Retinal pigment epithelial cell (primary cell): ENCODE measurements at regions not wholly inside any gene's neighbourhood (a gene's known extent, or its start where the extent isn't known, plus 50 kb on each side); places are given as distances from the start of the nearest gene placed in this dataset.

Experiments
- DNase-seq: peaks from one replicate; pipeline ENCODE4 v3.0.0-alpha.2; 2010; ENCODE audit warnings: low read depth
- H3K4me3 ChIP-seq: 2 replicates; pipeline ENCODE4 v1.5.1; 2011; ENCODE audit warnings: mild to moderate bottlenecking, low read length, control low read depth, moderate library complexity
- TF ChIP-seq, protein P1 (sequence below): conservative IDR thresholded peaks from 2 replicates; pipeline ENCODE4 v1.5.1; 2011; ENCODE audit warnings: low read depth, low read length, control low read depth, inconsistent platforms

DNA sequence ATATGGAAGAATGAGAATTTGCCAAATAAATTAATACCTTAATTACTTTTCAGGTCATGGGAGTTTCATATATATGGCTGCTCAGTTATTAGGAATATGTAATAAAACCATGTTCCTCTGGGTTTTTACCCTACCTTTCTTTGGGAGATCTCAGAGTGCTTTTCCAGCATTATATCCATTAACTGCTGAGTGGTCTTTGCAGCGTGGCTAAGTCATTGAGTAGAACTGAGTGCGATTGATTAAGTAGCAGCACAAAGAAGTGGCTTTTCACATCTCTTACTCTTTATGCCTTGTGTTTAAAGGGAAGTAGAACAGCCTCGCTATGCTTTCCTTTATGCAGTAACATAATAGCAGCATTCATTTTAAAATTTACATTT, 340.1 kb downstream of the SNAPC1 start:
- DNase-seq = no peak
- H3K4me3 ChIP-seq = no peak overlapping the region
- TF ChIP-seq, protein P1, sequence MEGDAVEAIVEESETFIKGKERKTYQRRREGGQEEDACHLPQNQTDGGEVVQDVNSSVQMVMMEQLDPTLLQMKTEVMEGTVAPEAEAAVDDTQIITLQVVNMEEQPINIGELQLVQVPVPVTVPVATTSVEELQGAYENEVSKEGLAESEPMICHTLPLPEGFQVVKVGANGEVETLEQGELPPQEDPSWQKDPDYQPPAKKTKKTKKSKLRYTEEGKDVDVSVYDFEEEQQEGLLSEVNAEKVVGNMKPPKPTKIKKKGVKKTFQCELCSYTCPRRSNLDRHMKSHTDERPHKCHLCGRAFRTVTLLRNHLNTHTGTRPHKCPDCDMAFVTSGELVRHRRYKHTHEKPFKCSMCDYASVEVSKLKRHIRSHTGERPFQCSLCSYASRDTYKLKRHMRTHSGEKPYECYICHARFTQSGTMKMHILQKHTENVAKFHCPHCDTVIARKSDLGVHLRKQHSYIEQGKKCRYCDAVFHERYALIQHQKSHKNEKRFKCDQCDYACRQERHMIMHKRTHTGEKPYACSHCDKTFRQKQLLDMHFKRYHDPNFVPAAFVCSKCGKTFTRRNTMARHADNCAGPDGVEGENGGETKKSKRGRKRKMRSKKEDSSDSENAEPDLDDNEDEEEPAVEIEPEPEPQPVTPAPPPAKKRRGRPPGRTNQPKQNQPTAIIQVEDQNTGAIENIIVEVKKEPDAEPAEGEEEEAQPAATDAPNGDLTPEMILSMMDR = no peak

DNA sequence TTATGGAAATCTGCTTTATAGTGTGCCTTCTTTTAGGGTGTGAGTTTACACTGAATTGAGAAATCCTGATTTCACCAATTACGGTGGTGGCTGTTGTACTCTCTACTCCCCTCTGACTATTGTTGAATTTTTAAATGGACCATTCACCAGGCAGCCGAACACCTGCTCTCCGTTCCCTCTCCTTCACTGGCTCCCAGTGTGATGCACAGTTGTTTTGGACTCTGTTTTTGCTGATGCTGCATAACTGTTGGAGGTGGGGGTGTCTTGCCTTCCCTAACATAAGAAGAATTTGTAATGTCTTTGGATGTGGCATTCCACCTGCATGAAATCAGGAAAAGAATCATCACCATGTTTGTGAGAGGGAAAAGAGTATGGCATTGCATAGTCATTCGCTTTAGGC, 341.2 kb downstream of the SNAPC1 start:
- TF ChIP-seq, protein P1 = no peak
- no peak for DNase-seq
- no peak overlapping the region for H3K4me3 ChIP-seq

DNA sequence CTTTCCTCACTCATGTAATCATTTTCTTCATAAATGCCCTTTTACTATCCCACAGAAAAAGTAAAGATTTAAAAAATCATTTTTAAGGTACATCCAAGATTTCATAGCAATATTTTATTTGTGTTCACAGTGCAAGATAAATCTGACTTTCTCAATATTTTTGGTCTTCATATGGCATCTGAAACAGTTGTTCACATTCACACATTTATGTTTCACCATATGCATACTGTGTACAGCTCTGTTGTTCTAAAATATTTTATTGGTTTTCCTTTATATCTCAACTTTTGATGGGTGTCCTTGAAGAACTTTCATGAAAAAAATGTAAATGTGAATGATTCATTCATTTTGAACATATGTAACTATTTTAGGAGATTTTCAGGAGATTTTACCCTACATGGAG, 348.7 kb downstream of the SNAPC1 start:
- no peak for DNase-seq
- TF ChIP-seq, protein P1 = no peak
- no peak overlapping the region for H3K4me3 ChIP-seq

DNA sequence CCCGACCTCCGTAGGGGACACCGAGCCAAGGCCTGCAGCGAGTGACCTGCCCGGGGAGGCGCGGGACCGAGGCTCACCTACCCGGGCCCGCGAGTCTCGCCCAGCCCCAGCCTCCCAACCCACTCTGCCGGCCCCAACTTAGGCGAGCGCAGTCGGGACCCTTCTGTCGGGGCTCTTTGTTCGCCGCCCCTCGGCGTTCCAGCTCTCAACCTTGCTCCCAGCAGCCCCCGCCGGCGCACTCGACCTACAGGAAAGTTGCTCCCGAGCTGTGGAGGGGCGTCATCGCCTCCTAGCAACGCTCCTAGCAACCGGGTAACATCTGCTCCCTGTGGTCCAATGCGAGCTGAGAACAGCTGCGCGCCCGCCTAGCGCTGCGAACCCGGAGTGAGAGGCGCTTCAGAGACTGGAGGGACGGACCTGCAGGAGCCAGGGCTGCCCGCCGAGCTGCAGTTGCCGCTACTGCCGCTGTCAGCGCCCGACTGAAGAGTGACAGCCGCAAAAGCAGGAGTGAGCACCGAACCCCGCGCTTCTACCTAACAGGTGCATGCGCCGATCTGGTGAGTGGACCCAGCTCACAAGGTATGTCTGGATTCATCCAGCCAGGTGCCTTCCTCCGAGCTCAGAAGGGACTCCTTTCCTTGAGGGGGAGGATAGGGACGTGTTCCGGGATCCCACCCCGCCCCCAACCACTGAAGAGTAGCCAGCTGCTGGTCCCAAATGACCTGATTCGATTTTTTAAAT, 355.0 kb downstream of the SNAPC1 start:
- TF ChIP-seq, protein P1 = peak; percentile 55
- H3K4me3 ChIP-seq = peak overlapping the region; percentile 45
- DNase-seq = peak; percentile 34

DNA sequence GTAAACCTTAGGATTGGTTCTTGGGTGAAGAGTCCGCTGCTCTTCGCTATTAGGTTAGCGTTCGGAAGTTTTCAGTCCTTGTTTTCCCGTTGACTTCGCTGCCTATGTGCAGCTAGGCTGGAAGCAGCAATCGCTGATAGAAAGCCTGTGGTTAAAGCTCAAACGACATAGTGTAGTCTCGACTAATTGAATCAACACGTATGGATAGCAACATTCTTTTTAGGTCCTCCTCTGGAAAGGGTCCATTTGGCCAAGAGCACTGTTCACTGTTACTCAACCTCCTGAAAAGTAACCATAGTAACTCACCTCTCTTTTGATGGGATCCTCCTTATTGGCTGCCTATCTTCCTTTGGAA, 355.5 kb downstream of the SNAPC1 start:
- H3K4me3 ChIP-seq = peak overlapping the region; percentile 45
- no peak for DNase-seq
- TF ChIP-seq, protein P1 = no peak

DNA sequence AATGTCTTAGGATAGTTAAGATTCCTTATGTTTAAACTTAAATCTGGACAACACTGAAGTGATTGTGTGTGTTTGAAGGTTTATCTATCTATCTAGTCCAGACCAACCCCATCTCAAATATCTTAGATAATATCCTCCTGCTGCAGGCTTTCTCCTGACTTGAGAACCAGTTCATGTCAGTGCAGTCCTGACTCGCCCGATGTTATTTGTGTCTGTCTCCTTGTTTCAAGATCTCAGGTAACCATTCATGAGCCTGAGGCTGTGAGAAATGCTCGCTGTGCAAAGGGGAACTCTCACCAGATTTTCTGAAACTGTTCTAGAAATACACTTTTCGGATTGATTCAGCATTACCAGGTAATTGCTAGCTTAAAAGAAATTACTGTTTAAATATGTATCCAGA, 356.2 kb downstream of the SNAPC1 start:
- no peak overlapping the region for H3K4me3 ChIP-seq
- no peak for DNase-seq
- TF ChIP-seq, protein P1 = no peak

DNA sequence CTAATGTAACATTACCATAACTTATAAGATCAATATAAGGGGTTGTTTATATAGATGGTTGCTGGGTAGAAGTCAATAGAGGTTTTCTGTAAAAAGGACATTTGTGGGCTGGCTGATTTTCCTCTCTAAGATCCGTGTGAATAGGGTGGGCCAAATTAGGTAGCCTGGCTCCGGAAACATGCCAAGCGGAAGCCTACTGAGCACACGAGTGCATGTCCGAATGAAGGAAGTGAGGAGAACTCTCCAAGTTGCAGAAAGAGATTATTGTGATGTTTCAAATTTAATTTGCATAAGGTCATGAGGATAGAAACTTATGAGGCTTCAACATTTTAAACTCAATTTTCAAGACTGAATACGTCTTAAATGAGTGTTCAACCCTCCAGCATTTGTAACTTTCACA, 356.7 kb downstream of the SNAPC1 start:
- no peak for DNase-seq
- H3K4me3 ChIP-seq = no peak overlapping the region
- TF ChIP-seq, protein P1 = no peak
